LNCAP (cell line): ENCODE measurements at regions not wholly inside any gene's neighbourhood (a gene's known extent, or its start where the extent isn't known, plus 50 kb on each side); places are given as distances from the start of the nearest gene placed in this dataset.

ENCODE experiments used
- TF ChIP-seq, protein P1 (sequence below): fragments of 450-650 bp; IDR thresholded peaks from 2 replicates; pipeline ENCODE4 v1.5.1; 2017; ENCODE audit warnings: mild to moderate bottlenecking

DNA sequence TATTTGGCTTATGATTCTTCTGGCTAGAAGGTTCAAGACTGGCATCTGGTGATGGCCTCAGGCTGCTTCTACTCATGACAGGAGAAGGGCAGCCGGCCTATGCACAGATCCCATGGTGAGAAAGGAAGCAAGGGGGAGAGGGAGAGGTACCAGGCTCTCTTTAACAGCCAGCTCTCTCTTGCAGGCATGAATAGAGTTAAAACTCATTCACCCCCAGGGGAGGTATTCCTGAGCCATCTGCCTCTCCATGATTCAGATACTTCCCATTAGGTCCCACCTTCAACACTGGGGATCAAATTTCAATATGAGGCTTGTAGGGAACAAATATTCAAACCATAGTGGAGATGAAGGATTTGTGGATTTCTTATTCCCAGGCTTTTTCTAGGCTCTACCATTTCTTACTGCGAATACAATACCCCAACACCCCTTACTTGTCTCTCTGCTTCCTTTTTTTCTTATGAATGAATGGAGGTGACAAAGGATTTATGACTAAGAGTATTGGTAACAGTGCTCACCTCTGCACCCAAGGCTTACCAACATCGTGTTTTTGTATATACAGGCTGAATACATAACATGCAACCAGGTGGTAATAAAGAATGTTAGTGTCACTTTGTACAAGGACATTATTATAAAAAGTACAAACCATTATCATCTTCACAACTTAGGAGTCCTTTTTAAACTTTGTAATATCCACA is 454.6 kb upstream of the TRIB2 start:
- TF ChIP-seq, protein P1, sequence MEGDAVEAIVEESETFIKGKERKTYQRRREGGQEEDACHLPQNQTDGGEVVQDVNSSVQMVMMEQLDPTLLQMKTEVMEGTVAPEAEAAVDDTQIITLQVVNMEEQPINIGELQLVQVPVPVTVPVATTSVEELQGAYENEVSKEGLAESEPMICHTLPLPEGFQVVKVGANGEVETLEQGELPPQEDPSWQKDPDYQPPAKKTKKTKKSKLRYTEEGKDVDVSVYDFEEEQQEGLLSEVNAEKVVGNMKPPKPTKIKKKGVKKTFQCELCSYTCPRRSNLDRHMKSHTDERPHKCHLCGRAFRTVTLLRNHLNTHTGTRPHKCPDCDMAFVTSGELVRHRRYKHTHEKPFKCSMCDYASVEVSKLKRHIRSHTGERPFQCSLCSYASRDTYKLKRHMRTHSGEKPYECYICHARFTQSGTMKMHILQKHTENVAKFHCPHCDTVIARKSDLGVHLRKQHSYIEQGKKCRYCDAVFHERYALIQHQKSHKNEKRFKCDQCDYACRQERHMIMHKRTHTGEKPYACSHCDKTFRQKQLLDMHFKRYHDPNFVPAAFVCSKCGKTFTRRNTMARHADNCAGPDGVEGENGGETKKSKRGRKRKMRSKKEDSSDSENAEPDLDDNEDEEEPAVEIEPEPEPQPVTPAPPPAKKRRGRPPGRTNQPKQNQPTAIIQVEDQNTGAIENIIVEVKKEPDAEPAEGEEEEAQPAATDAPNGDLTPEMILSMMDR, result no peak

DNA sequence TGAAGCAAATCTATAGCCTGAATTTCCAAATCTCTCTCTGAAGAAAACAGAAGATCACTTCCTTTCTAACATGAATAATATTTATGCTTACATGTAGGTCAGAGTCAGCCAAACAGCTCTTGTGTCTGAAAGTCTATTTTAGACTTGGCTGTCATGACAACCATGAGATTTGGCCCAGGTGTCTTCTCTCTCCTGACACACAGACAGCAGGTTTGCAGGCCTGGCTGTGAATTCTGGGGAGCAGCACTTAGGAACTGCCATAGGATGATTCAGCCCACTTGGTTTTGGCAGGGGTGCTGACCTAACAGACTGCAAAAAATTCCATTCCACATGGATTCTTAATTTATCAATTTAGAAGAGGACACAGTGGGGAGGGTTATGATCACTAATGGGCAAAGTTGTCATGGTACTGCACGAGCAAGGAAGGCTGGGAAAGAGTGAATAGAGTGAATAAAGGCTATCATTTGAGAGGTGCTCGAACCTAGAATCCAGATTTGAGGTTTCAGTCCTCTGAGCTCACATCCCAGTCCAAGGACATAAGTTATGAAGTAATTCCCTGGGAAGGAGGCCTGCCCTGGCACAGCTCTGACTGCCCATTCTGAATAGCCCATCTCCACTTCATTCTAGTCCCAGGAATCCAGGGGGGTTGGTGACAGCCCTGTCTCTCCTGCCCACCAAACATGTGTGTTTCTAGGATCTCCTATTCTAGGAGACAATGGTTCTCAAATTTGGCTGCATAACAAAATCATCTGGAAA is 453.9 kb upstream of the TRIB2 start:
- TF ChIP-seq, protein P1, result no peak

- TF ChIP-seq, protein P1, result no peak
Measured at GRCh38 chr2:12263730-12264129, 453.0 kb upstream of the TRIB2 start.

GRCh38 chr2:12264146-12264545 is 452.6 kb upstream of the TRIB2 start:
- TF ChIP-seq, protein P1, result no peak

DNA sequence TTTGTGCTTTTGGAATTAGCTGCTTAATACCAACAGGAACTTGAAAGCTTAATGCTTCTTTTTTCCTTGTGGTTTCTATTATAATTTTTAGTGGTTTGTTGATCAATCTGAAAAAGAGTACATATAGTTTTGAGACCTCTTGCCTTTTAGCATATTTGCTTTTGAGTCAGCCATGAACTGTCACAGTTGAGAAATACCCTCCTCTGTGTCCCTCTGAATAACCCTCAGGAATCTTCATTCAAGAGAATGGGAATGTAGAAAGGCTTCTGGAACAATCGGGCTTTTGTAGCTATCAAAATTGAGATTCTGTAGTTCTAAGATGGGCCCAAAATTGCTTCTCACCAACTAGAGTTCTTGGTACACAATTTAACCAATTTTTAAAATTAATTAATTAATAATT is 451.1 kb upstream of the TRIB2 start:
- TF ChIP-seq, protein P1, result no peak

DNA sequence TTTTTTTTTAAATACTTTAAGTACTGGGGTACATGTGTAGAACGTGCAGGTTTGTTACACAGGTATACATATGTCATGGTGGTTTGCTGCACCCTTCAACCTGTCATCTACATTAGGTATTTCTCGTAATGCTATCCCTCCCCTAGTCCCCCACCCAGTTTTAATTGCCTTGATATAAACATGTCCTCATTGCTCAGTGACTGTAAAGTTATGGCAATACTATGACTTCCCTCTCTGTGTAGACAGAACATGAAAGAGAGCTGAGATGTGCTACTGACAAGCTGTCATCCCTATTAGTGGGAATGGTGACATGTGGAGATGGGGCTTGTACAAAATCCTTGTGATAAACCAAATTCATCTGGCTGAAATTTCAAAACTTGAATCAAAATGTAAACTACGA is 449.7 kb upstream of the TRIB2 start:
- TF ChIP-seq, protein P1, result no peak

- TF ChIP-seq, protein P1, result no peak
Measured at GRCh38 chr2:12269041-12269972, 447.4 kb upstream of the TRIB2 start.
